GM12878 (cell line): ENCODE measurements at regions not wholly inside any gene's neighbourhood (a gene's known extent, or its start where the extent isn't known, plus 50 kb on each side); places are given as distances from the start of the nearest gene placed in this dataset.

Source experiments
- ATAC-seq: fragments of 200-7000 bp; cut with Tn5 transposase; 3 replicates; pipeline ENCODE4 v1.9.1; 2020; ENCODE audit warnings: mild to moderate bottlenecking, moderate library complexity
- BruUV-seq: library from RNA; stranded (reverse); fragments of 400-500 nt; replicated peaks from 2 replicates; lab custom pipeline; 2021; lab: Mats Ljungman, UMichigan
- CTCF ChIA-PET: fragments of 300-600 bp; sonication (Branson Sonifier 250); formaldehyde crosslinking; extraction: SDS; loops from one replicate; lab custom pipeline; 2021; ENCODE audit warnings: inconsistent platforms; lab: Yijun Ruan, JAX
- POLR2A ChIA-PET: fragments of 350-600 bp; formaldehyde crosslinking; extraction: SDS; loops from one replicate; lab custom pipeline; 2021; ENCODE audit warnings: inconsistent platforms; lab: Charles Lee
- RAD21 ChIA-PET: fragments of 300-600 bp; sonication (Branson Sonifier 250); formaldehyde crosslinking; loops from one replicate; lab custom pipeline; 2023; ENCODE audit warnings: antibody characterized with exemption; ENCODE audit not compliant: unreplicated experiment; lab: Charles Lee
- SMC1A ChIA-PET: fragments of 300-600 bp; sonication (Branson Sonifier 250); formaldehyde crosslinking; loops from one replicate; lab custom pipeline; 2023; ENCODE audit not compliant: unreplicated experiment, uncharacterized antibody; lab: Charles Lee
- DNase-seq: peaks from one replicate; pipeline ENCODE4 v3.0.0-alpha.2; 2011; ENCODE audit warnings: low read depth, low spot score
- FAIRE-seq: peaks from 3 replicates; lab custom pipeline; 2011; peaks lifted over from hg19 to GRCh38; lab: Jason Lieb, UNC
- H2AFZ ChIP-seq: 2 replicates; pipeline ENCODE4 v1.6.0; 2011; ENCODE audit warnings: low read depth, low read length, control low read depth; ENCODE audit not compliant: control insufficient read depth
- H3K27ac ChIP-seq: 2 replicates; pipeline ENCODE4 v1.5.1; 2011; ENCODE audit warnings: control low read depth; ENCODE audit not compliant: control insufficient read depth, insufficient read depth
- H3K27me3 ChIP-seq, 2 experiments: replicated peaks in 1 of 2; 2 replicates each; pipeline versions ENCODE4 v1.6.0 to v1.6.1; 2011; ENCODE audit warnings: low read length in 1 of 2; ENCODE audit not compliant: control insufficient read depth in 2 of 2, insufficient read depth in 2 of 2
- H3K36me3 ChIP-seq, 2 experiments: 2 replicates each; pipeline ENCODE4 v1.5.1; 2011; ENCODE audit warnings: low read length in 1 of 2; ENCODE audit not compliant: control insufficient read depth in 2 of 2, insufficient read depth in 2 of 2
- H3K4me1 ChIP-seq: 2 replicates; pipeline ENCODE4 v1.6.1; 2011; ENCODE audit warnings: mild to moderate bottlenecking, low read length, moderate library complexity, mixed read lengths; ENCODE audit not compliant: control insufficient read depth, insufficient read depth
- H3K4me2 ChIP-seq: 2 replicates; pipeline ENCODE4 v1.6.0; 2011; ENCODE audit warnings: control low read depth; ENCODE audit not compliant: control insufficient read depth, insufficient read depth
- H3K4me3 ChIP-seq: fragments of 200-600 bp; sonication (generic); 2 replicates; pipeline ENCODE4 v1.5.1; 2016
- H3K79me2 ChIP-seq: 2 replicates; pipeline ENCODE4 v1.6.0; 2011; ENCODE audit warnings: low read length; ENCODE audit not compliant: control insufficient read depth, insufficient read depth
- H3K9ac ChIP-seq: 2 replicates; pipeline ENCODE4 v1.8.0; 2011; ENCODE audit warnings: low read length, control low read depth, mixed read lengths; ENCODE audit not compliant: control insufficient read depth, insufficient read depth
- H3K9me3 ChIP-seq: replicated peaks from 3 replicates; pipeline ENCODE4 v1.5.1; 2011; ENCODE audit warnings: mild to moderate bottlenecking, low read length; ENCODE audit not compliant: control insufficient read depth, insufficient read depth
- H4K20me1 ChIP-seq: 2 replicates; pipeline ENCODE4 v1.6.0; 2011; ENCODE audit not compliant: control insufficient read depth, insufficient read depth
- BACH1 ChIP-seq: fragments of 450-650 bp; IDR thresholded peaks from 2 replicates; pipeline ENCODE4 v1.6.1; 2017; ENCODE audit warnings: mild to moderate bottlenecking, borderline replicate concordance
- CEBPB ChIP-seq, 2 experiments: fragments of 150-350 bp in 1 of 2; IDR thresholded peaks; 2 replicates each; pipeline ENCODE4 v1.6.1; 2012 to 2014; ENCODE audit warnings: low read depth in 2 of 2, low read length in 2 of 2, borderline replicate concordance in 1 of 2, inconsistent platforms in 1 of 2
- CHD4 ChIP-seq: fragments of 200-600 bp; sonication (generic); IDR thresholded peaks from 2 replicates; pipeline ENCODE4 v1.6.1; 2016; ENCODE audit warnings: mild to moderate bottlenecking
- E2F4 ChIP-seq: IDR thresholded peaks from 2 replicates; pipeline ENCODE4 v1.6.1; 2012; ENCODE audit warnings: low read depth, low read length, improper control_type of control experiment
- ESRRA ChIP-seq: IDR thresholded peaks from 2 replicates; pipeline ENCODE4 v1.6.1; 2012; ENCODE audit warnings: mild to moderate bottlenecking, low read length, improper control_type of control experiment
- KAT2A ChIP-seq: conservative IDR thresholded peaks from 2 replicates; pipeline ENCODE4 v1.6.1; 2011; ENCODE audit warnings: low read depth, low read length; ENCODE audit not compliant: control insufficient read depth
- MEF2A ChIP-seq: IDR thresholded peaks from 2 replicates; pipeline ENCODE4 v1.6.1; 2011; ENCODE audit warnings: low read depth, mild to moderate bottlenecking, low read length, moderate library complexity; ENCODE audit not compliant: insufficient read depth
- MTA3 ChIP-seq: IDR thresholded peaks from 2 replicates; pipeline ENCODE4 v1.6.1; 2012; ENCODE audit warnings: low read length, inconsistent platforms, borderline replicate concordance
- NR2C2 ChIP-seq: IDR thresholded peaks from 2 replicates; pipeline ENCODE4 v1.6.1; 2011; ENCODE audit warnings: borderline replicate concordance, low read depth; ENCODE audit not compliant: control insufficient read depth, insufficient read length
- POLR2AphosphoS5 ChIP-seq: IDR thresholded peaks from 2 replicates; pipeline ENCODE4 v1.6.1; 2011; ENCODE audit warnings: mild to moderate bottlenecking, low read length, inconsistent platforms
- RBBP5 ChIP-seq: fragments of 200-600 bp; sonication (generic); conservative IDR thresholded peaks from 2 replicates; pipeline ENCODE4 v1.6.1; 2016
- SMAD1 ChIP-seq: fragments of 450-650 bp; IDR thresholded peaks from 2 replicates; pipeline ENCODE4 v1.6.1; 2018; ENCODE audit warnings: mild to moderate bottlenecking, low read depth; ENCODE audit not compliant: partially characterized antibody
- SP1 ChIP-seq: IDR thresholded peaks from one replicate; pipeline ENCODE4 v1.6.1; 2011; ENCODE audit warnings: low read depth, low read length
- SRF ChIP-seq, 2 experiments: IDR thresholded peaks; 2 replicates each; pipeline ENCODE4 v1.6.1; 2011; ENCODE audit warnings: low read depth in 2 of 2, low read length in 2 of 2, mild to moderate bottlenecking in 1 of 2, moderate library complexity in 1 of 2
- TBL1XR1 ChIP-seq: IDR thresholded peaks from 2 replicates; pipeline ENCODE4 v1.6.1; 2012; ENCODE audit warnings: low read depth, low read length, improper control_type of control experiment
- WRNIP1 ChIP-seq: IDR thresholded peaks from 2 replicates; pipeline ENCODE4 v1.6.1; 2011; ENCODE audit warnings: low read depth, low read length, improper control_type of control experiment, borderline replicate concordance
- ZNF217 ChIP-seq: fragments of 450-650 bp; IDR thresholded peaks from 2 replicates; pipeline ENCODE4 v1.6.1; 2017; ENCODE audit warnings: antibody characterized with exemption, mild to moderate bottlenecking
- ZZZ3 ChIP-seq: IDR thresholded peaks from 2 replicates; pipeline ENCODE4 v1.6.1; 2011; ENCODE audit warnings: low read depth; ENCODE audit not compliant: control insufficient read depth, insufficient read length
- WGBS: methylation state at CpG from one replicate; pipeline ENCODE4 v1.1.6; 2016; ENCODE audit warnings: low lambda C conversion rate; ENCODE audit not compliant: insufficient replicate concordance, insufficient coverage; ENCODE audit errors: missing lambda C conversion rate; 5-methylcytosine and 5-hydroxymethylcytosine counted together
- in situ Hi-C: fragments of 300-500 bp; cut with MboI; formaldehyde crosslinking; loops from 9 replicates; pipeline ENCODE4 v1.14.3; 2018; ENCODE audit warnings: mixed read lengths
- intact Hi-C: fragments of 100-400 bp; cut with micrococcal nuclease; formaldehyde crosslinking; loops from one replicate; pipeline ENCODE4 v1.14.2; 2022; ENCODE audit not compliant: unreplicated experiment
- TF ChIP-seq, protein P1 (sequence below): fragments of 450-650 bp; conservative IDR thresholded peaks from 2 replicates; pipeline ENCODE4 v1.6.1; 2017; ENCODE audit warnings: mild to moderate bottlenecking, moderate library complexity

GRCh38 chr15:29475096-29475495, 205.5 kb upstream of the NSMCE3 start (continued):
- no peak for TF ChIP-seq ESRRA
- TF ChIP-seq NR2C2 = no peak
- TF ChIP-seq SMAD1 = no peak
- TF ChIP-seq SRF (IDR thresholded peaks at IDR 0.05; ENCODE audit: low read depth in 2 of 2, low read length in 2 of 2) = no peak
- TF ChIP-seq POLR2AphosphoS5 = no peak
- no peak for TF ChIP-seq MEF2A
- TF ChIP-seq CEBPB (IDR thresholded peaks at IDR 0.05; ENCODE audit: borderline replicate concordance in 1 of 2, low read depth in 2 of 2, low read length in 2 of 2) = no peak
- TF ChIP-seq, all 136 proteins: peak for 0

GRCh38 chr15:29473621-29474105, 204.0 kb upstream of the NSMCE3 start:
- 39% methylated on average over 17 of the region's 17 CpGs for WGBS
- FAIRE-seq (no peak), DNase-seq (no peak), ATAC-seq (no peak)
- SMC1A ChIA-PET = no interaction called here
- no peak overlapping the region for H3K9ac ChIP-seq
- no peaks in the 10 kb centered on the region for H3K9me3 ChIP-seq
- no peak overlapping the region for H3K4me2 ChIP-seq
- no peak overlapping the region for H3K4me3 ChIP-seq
- BruUV-seq = no TSS peak
- H3K79me2 ChIP-seq = no peaks in the 10 kb centered on the region
- no peaks in the 10 kb centered on the region for H3K27me3 ChIP-seq
- RAD21 ChIA-PET = no interaction called here
- no peaks in the 10 kb centered on the region for H3K4me1 ChIP-seq
- no peaks in the 10 kb centered on the region for H3K36me3 ChIP-seq
- POLR2A ChIA-PET = no interaction called here
- no peak overlapping the region for H3K27ac ChIP-seq
- CTCF ChIA-PET = no interaction called here
- intact Hi-C loops = no loop called here
- no peaks in the 10 kb centered on the region for H4K20me1 ChIP-seq
- no peak overlapping the region for H2AFZ ChIP-seq
- in situ Hi-C loops = no loop called here
- TF ChIP-seq CHD4 (no peak), ZZZ3 (no peak), MTA3 (no peak), RBBP5 (no peak), WRNIP1 (no peak), KAT2A (no peak), TBL1XR1 (no peak), E2F4 (no peak), SP1 (no peak), BACH1 (no peak), ZNF217 (no peak)
- TF ChIP-seq, protein P1, sequence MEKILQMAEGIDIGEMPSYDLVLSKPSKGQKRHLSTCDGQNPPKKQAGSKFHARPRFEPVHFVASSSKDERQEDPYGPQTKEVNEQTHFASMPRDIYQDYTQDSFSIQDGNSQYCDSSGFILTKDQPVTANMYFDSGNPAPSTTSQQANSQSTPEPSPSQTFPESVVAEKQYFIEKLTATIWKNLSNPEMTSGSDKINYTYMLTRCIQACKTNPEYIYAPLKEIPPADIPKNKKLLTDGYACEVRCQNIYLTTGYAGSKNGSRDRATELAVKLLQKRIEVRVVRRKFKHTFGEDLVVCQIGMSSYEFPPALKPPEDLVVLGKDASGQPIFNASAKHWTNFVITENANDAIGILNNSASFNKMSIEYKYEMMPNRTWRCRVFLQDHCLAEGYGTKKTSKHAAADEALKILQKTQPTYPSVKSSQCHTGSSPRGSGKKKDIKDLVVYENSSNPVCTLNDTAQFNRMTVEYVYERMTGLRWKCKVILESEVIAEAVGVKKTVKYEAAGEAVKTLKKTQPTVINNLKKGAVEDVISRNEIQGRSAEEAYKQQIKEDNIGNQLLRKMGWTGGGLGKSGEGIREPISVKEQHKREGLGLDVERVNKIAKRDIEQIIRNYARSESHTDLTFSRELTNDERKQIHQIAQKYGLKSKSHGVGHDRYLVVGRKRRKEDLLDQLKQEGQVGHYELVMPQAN = no peak
